Stimulated activated CD4-positive, alpha-beta T cell treated with anti-CD3 and anti-CD28 coated beads, Interleukin-15, amount 100 ng/mL, for 48 hours (primary cell): ENCODE measurements at regions not wholly inside any gene's neighbourhood (a gene's known extent, or its start where the extent isn't known, plus 50 kb on each side); places are given as distances from the start of the nearest gene placed in this dataset.
"Not testable (repeated sequence)": the region's sequence is repeated elsewhere in the genome, so short reads cannot be mapped to it uniquely, and the experiment has no call there.

Experiments used
- DNase-seq, 2 donors: peaks; one replicate each; pipeline ENCODE4 v3.0.0-alpha.2; 2020; ENCODE audit warnings: low read depth in 2 of 2

DNA sequence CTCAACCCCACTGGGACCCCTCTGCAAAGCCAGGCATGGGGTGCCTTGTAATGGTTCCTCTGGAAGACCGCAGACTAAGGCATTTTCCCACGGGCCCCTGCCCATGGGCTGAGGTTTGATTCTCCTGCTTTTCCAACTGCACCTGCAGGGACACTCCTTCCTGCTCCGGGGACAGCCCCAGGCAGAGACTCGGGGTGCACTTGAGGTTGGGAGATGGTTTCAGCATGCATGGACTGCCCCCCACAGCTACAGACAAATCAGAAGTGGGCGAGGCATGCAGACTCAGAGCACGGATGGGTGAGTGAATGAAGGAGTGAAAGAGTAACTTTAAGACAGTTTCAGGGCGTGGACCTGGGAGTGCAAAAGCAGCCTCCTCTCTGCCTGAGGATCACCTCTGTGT is 87.9 kb upstream of the RPL38 start:
- no peak for DNase-seq

DNA sequence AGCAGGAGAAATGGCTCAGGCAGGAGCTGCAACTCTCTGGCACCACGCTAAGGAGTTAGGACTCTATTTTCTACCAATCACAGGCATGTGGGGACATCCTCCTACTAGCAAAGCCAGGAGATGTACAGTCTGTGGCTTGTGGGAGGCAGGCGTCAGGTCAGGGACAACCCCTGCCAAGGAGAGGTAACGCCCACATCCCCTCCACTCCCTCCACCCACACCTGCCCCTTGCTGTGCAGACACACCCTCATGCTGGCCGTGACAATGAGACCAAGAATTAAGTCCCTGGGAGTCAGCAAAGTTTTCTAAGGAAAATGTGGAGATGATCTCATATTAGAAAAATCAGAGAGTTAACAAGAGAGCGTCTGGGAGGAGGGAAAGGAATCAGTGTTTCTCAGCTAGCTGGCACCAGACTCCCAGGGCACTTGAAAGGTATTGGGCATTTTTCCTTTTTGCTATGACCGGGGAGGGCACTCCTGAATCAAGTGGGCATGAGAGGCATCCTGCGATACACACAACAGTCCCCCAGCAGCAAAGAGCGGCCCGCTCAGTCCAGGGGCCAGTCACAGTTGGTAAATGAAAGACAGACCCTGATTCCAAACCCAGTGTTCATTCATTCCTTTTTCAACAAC is 87.3 kb upstream of the RPL38 start:
- DNase-seq: no peak

DNA sequence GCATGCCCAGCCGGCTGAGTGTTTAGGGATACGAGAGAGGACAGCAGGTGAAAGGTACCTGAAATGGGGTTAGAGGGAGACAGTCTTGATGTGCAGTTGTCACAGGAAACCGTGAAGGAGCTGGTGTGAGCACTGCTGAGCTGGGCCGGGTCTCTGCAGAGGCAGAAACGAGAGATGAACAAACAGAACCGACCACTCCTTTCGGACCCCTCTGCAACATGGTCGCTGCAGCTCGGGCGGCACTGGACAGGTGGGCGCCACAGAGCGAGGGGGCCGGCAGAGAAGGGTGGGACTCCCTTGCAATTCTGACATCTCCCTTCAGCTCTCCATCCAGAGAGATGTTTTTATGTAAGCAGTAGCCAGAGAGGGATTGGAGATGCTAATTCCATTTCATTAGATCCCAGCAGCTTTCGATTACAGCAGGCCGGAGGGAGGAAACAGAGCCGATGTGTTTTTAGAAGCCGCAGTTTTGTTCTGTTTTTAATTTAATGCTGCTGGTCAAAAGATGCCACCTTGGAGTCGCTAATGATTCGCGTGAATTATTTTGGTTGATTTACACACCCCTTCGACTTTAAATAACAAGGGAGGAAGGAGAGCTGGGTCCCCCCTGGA is 86.3 kb upstream of the RPL38 start:
- DNase-seq: no peak

DNA sequence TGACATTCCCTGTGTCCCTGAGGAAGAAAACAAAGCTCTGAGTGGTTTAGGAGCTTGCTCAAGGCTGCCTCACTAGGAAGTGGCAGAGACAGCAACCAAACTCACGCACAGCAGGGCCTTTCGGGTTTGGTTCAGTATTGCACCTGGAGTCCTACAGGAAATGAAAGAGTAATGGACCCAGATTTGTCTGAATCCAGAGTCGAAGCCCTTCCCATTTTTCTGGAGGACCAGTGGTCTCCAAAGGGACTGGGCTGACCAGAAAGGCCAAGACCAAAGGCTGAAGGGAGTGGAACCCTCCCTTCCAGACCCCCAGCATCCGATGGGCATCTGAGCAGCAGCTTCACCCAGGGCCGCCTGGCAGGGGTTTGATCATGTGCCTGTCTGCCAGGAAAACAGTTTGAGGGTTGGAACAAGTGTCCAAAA is 85.5 kb upstream of the RPL38 start:
- DNase-seq: no peak

DNA sequence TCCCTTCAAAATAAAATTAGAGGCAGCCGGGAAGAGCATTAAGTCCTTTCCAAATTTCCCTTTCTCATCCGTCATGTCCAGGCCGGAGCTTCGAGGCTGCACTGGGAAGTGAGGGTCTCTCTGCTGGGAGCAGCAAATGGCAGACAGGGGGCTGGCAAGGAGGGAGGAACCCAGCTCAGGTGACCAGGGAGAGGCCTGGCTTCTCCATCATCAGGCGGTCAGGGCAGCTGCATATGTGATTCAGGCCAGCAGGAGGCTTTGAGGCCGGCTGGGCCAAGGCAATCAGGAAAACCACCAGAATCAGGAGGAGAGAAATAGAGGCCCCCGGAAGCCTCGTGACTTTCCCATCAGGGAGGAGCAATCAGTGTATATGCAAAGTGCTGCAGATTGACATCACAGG is 85.0 kb upstream of the RPL38 start:
- DNase-seq: no peak

DNA sequence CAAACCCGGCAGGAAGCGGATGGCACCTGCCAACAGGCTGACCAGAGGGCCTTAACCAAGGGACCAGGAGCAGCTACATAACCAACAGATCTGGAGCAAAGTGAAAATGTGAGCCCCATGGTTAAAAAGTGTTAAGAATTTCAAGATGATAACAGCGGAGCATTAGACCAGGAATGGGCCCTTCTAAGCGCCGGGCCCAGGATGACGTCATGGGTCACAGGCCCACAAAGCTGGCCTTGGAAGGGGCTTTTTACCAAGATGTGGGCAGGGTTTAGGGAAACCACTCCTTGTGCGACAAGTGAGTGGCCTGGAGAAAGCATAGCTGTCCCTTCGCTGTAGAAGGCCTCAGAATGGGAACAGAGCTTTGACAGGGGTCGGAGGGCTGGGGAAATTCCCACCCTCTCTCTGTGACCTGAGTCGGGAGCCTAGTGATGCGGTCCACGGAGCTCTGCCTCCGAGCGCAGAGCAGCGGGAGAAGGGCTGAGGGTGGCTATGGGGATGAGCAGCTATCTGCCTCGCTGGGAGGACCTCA is 84.4 kb upstream of the RPL38 start:
- DNase-seq: no peak

DNA sequence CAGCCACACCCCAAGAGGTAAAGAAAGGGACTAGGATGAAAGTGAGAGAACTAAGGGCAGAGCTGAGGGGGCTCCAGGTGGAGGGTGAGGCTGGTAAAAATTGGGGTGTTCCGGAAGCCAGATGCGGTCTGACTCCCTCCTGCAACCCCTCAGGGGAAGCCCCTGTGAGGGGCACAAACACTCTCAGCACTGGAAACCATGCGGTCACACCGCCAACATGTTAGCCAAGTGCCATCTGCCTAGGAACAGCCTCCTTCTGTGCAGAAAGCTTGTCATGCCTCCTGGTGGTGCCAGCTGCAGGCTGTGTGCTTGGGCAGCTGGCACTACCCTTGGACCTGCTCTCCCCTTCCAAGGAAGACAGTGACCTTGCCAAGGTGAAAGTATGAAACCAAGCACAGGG is 83.5 kb upstream of the RPL38 start:
- no peak for DNase-seq

DNA sequence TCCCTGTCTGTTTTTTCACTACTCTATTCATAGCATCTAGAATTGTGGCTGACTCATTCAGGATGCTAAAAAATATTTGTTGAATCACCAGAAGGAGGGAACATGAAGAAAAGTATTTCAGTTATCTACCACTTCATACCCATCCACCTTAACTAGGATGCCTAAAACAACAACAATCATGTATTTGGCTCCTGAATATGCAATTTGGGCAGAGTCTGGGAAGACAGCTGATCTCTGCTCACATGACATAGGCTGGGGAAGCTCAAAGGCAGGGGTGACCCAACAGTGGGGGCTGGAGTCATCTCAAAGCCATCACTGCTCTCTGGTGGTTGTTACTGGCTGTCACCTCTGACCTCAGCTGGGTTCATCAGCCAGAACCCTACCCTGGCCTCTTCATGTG is 80.1 kb upstream of the RPL38 start:
- no peak for DNase-seq

DNA sequence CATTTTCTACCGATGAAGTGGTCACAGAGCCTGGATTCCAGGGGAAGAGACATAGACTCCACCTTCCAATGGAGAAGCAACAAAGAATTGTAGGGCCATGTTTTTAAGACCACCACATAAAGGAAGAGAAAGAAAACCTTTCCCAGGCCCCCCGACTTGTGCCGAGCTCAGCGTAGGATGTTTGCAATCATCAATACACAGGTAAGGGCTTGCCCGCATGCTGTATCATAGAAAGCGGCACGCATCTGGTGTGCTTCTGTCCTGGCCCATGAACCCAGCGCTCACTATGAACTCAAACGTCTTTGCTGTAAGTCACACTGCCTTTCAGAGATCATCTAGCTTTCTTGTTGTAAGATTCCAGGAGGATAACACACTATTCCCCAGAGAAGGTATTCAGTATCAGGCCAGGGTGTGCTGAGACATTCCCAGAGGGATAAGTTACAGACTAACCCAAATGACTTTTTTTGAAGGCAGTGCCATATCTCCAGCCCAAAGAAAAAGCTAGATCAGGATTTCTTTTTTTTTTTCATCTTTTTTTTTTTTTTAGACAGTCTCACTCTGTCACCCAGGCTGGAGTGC is 79.5 kb upstream of the RPL38 start:
- DNase-seq: no peak

DNA sequence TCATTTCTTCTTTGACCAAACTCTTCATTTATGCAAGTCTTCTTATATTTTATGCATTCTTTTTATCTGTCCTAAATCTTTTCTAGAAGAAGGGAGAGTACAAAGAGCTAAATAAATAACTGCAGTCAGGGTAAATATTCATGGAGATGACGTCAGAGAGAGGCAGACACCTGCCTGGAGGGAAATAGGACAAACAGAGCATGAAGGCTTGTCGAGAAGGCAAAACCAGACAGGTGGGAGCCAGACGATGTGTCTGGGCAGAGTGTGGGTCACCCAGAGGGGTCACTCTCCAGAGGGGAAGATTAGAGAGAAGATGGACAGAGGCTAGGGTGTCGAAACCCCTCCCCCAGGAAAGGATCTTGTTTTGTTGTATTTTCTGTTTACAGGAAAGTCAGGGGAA is 78.3 kb upstream of the RPL38 start:
- DNase-seq: no peak

DNA sequence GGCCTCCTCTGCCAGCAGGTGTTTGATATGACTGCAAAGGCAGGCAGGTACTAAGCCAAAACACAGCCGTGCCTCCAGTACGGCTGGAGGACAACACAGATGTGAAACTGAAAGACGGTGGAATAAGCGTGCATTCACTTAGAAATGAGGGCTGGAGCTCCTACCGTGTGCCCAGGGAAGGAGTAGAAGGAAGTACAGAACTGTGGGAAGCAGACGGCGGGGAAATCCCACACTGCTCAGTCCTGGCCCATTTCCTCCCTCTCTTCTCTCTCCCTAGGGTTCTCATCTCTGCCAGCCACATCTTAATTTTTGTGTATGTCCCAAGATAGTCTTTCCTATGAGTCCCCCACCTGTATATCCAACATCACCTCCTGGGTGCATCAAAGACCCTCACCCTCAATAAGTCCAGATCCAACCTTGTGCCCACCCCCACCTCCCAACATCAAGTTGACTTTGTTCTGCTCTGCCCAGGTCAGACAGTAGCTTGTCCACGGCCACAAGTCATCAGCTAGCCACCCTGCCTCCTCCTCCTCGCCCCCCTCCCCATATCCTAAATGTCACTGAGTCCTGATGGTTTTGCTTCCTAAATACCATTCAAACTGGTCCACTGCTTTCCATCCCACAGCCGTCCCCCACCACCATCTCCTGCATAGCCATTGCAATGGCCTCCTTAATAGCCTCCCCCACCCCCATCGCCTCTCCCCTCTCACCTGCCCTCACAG is 77.1 kb upstream of the RPL38 start:
- DNase-seq: no peak

DNA sequence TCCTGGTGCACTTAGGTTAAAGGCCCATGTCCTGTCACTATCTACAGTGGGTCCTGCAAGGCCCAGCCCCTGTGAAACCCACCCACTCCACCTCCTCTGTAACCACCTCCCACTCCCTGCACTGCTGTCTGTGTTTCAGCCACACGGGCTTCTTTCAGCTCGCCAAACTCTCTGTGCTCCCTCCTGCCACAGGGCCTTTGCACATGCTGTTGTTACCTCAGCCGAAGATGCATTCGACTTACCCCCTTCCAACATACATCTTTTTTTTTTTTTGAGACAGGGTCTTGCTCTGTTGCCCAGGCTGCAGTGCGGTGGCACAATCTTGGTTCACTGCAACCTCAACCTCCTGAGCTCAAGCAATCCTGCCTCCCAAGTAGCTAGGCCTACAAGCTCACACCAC is 76.5 kb upstream of the RPL38 start:
- DNase-seq: no peak

DNA sequence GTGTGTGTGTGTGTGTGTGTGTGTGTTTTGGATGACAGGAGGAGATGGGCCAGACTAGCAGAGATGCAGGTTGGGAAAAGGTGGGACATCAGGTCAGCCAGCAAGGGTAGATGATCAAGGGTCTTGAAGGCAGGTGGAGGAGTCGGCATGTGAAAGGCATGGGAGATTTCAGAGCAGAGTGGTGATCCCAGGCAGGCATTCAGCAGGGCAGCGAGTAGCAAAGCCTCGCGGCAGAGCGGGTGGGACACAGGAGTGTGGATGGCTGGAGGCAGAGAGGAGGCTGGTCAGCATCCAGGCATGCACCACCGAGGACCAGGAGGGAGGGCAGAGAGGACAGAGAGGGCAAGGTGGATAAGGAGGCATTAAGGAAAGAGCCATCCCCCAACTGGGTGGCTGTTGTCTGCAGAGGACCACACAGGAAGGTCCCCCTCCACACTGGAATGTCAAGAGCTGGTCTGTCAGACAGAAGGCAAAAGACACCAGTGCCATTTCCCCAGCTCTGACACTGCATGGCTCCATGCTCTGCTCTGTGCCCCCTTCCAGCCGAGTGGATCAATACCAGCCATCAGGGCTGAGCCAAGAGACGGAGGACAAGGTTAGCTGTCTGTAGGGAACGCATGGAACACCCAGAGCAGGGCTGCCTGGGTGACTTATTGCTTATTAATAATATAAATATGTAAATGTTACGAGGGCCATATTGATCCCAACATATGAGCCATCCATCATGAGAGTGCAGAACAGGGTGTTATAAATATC is 74.8 kb upstream of the RPL38 start:
- DNase-seq: no peak

DNA sequence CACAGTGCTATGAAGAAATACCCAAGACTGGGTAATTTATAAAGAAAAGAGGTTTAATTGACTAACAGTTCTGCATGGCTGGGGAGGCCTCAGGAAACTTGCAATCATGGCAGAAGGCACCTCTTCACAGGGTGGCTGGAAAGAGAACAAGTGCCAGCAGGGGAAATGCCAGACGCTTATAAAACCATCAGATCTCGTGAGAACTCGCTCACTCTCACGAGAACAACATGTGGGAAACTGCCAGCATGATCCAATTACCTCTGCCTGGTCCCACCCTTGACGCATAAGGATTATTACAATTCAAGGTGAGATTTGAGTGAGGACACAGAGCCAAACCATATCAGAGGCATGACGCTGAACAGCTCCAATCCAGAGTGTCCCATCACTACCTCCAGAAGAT is 73.7 kb upstream of the RPL38 start:
- DNase-seq: not testable (repeated sequence)

DNA sequence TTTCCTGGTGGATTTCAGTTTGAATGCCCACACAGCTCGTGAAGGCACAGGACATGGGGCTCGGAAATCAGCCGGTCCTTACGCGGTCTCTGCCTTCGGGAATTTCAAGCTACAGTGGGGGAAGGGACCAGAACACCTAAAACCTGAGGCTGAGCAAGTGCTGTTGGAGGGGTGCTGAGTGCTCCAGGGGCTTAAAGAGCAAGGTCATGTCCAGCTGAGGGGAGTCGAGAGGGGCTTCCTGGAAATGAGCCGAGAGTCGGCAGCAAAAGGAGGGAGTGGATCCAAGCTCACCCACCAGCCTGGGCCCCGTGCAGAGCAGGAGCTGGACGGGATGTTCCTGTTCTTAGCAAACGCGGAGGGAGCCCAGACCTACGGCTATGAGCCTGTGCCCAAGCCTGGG is 73.2 kb upstream of the RPL38 start:
- no peak for DNase-seq

DNA sequence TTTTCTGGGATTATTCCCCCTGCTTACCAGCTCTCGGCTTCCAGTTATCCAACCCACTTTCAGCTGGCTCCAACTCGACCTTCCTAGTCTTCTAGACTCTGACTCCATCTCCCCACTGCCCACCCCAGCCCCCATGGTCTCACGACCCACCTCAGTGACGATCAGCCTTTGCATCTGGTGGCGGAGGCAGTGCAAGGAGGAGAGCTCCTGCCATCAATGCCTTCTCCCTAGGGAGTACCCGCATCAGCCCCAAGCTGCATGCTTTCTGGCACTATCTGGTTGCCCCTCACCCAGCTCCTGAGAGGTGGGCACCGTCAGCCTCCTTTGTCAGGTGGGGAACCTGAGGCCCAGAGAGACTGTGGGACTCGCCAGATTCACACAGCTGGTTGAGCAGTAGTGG is 72.6 kb upstream of the RPL38 start:
- no peak for DNase-seq

DNA sequence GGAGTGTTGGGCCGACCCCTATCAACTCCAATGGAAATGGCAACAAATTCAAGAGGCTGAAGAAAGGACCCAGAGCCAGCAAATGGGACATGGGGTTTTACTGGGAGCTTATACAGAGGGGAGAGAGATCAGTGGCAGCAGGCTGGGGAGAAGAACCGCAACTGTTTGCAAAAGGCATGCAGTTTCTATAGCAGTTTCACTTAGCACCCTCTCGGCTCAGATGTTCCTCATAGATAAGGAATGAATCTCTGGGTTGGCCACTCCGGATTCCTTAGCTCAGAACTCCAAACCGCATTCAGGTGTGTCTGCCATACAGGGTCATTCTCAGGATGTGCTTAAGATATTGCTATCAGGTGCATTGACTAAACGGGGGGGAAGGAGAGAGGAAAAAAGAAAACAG is 71.1 kb upstream of the RPL38 start:
- DNase-seq: no peak

DNA sequence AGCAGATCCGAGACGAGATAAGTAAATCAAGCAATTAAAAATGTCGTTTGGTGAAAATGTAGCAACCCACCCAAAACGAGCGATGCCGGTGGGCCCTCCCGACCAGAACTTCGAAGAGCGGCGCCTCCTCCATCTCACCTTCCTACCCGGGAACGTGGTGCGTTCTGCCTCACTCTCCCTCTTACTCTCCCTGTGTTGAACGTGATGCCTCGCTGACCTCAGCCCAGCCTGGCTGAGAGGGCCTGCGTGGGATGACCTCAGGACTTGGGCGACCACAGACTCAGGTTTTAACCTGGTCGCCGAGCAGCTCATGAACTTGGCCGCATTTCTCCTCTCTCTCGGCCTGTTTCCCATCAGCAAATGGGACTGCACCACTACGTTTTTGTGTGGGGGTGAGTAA is 69.7 kb upstream of the RPL38 start:
- no peak for DNase-seq

DNA sequence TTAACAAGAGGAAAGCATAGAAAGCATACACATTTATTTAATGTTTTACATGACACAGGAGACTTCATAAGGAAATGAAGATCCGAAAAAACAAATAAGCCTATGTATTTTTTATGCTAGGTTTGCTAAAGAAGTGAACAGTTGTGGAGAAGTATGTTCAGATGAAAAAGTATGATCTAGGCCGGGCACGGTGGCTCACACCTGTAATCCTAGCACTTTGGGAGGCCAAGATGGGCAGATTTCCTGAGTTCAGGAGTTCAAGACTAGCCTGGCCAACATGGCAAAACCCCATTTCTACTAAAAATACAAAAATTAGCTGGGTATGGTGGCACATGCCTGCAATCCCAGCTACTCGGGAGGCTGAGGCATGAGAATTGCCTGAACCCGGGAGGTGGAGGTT is 69.2 kb upstream of the RPL38 start:
- DNase-seq: not testable (repeated sequence)

DNA sequence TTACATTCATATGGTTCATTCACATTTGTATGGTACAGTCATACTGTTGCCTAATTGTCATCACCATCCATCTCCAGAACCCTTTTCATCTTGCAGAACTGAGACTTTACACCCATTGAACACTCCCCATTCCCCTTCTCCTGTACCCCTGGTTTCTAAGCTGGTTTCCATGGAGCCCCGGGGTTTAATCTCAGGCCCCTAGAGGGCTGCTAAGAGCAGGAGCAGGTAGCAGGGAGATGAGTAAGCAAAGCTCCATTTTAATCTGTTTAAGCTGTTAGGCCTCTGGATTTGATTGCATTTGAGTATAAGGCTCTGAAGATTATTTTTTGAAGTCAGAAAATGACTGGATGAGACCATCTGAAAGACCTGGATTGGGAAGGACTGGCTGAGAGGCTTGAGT is 68.5 kb upstream of the RPL38 start:
- no peak for DNase-seq

DNA sequence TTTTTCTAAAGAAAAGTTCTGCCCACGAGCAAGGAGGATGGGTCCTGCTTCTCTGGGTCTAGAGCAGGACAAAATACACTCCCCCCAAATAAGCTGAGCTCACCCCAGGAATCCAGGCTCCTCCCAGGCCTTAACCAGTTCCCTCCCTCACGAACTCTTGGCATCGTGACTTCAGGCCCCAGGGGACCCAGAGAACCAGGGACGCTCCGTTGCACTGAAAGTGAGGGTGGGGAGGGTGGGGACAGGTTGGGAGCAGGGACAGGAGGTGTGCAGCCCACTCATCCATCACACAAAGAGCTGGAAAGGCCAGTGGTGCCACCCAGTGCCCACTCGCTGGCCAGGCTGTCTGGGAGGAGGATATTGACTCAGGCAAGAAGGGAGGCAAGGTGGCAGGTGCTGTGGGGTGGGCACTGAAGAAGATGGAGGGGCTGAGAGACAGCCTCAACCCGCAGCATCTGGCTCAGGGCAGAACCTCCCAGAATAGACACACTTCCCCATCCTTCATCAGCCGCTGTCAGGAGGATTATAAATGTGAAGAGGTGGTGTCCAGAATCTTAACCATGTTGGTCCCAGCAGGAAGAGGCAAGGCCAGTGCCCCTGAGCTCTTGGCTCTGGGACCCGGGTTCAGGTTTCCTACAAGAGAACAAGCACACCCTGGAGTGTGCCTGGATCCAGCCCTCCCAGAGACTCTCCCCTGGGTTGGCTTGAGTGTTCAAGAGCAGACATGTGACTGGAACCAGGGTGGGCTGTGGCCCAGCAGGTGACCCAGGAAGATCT is 67.9 kb upstream of the RPL38 start:
- no peak for DNase-seq
